ENCODE measurements at regions not wholly inside any gene's neighbourhood (a gene's known extent, or its start where the extent isn't known, plus 50 kb on each side); places are given as distances from the start of the nearest gene placed in this dataset.
A peak's percentile ranks its signal among the peaks of the same experiment; 100 is the strongest.

DNA sequence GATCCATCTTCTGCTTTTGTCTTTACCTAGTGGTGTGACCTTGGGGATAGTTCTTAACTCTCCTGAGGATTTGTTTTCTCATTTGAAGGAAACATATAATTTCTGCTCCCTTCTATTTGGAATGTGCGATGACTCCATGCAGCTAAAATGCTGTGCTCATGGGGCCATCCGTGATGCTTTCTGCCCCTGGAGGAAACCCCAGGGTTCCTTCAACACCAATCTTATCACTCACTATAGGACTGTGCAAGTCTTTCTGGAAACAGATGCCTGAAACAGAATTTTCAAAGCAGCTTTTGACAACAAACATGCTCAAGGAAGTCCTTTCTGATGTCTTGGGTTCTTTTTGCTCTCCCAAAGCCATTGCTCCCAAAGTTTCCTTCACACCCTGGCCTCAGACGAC, 128.8 kb upstream of the GGTLC1 start:
- Histone ChIP-seq H3K36me3 (no peaks in the 10 kb centered on the region), H3K4me1 (no peaks in the 10 kb centered on the region), H3K9me3 (no peaks in the 10 kb centered on the region), H3K27ac (no peak overlapping the region), H3K4me3 (no peak overlapping the region), H3K27me3 (no peaks in the 10 kb centered on the region)
- intact Hi-C loops (cut with DNase I), result no loop called here
- ATAC-seq, result no peak
- no peak for DNase-seq
- no peak for TF ChIP-seq CTCF (IDR thresholded peaks at IDR 0.05)

DNA sequence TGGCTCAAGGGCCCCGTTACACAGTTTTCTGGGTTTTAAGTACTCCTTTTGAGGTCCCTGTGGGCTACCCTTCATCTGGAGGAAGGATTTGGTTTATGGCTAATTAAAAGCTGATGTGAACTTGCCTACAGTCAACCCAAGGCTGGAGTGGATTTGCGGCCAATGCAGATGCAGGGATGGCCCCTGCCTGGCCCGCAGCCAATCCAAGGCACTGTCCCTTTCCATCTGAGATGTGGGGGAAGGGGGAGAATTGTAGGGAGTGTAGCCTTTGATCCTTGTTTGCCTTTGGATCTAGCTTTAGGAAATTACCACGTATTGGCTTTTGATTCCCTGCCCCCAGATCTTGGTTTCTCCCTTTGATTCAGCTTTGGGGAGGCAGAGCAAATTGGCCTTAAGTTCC, 128.0 kb upstream of the GGTLC1 start:
- H3K4me1 ChIP-seq, result no peaks in the 10 kb centered on the region
- no peak for ATAC-seq
- H3K9me3 ChIP-seq, result no peaks in the 10 kb centered on the region
- H3K27ac ChIP-seq, result no peak overlapping the region
- H3K4me3 ChIP-seq, result no peak overlapping the region
- DNase-seq, result no peak
- H3K27me3 ChIP-seq, result no peaks in the 10 kb centered on the region
- intact Hi-C loops (cut with DNase I), result no loop called here
- H3K36me3 ChIP-seq, result no peaks in the 10 kb centered on the region
- TF ChIP-seq CTCF (IDR thresholded peaks at IDR 0.05), result no peak

GRCh38 chr20:24112360-24112759, 123.8 kb upstream of the GGTLC1 start:
- no peak overlapping the region for H3K27ac ChIP-seq
- H3K4me3 ChIP-seq, result no peak overlapping the region
- no peaks in the 10 kb centered on the region for H3K9me3 ChIP-seq
- no peaks in the 10 kb centered on the region for H3K27me3 ChIP-seq
- no peak for ATAC-seq
- no peaks in the 10 kb centered on the region for H3K36me3 ChIP-seq
- no peaks in the 10 kb centered on the region for H3K4me1 ChIP-seq
- no peak for TF ChIP-seq CTCF (IDR thresholded peaks at IDR 0.05)
- DNase-seq, result no peak
- intact Hi-C loops (cut with DNase I), result no loop called here

GRCh38 chr20:24111858-24112257, 123.3 kb upstream of the GGTLC1 start:
- ATAC-seq, result no peak
- DNase-seq, result no peak
- no peak overlapping the region for H3K27ac ChIP-seq
- H3K4me1 ChIP-seq, result no peaks in the 10 kb centered on the region
- H3K4me3 ChIP-seq, result no peak overlapping the region
- no peaks in the 10 kb centered on the region for H3K27me3 ChIP-seq
- intact Hi-C loops (cut with DNase I), result no loop called here
- no peaks in the 10 kb centered on the region for H3K36me3 ChIP-seq
- no peaks in the 10 kb centered on the region for H3K9me3 ChIP-seq
- no peak for TF ChIP-seq CTCF (IDR thresholded peaks at IDR 0.05)

GRCh38 chr20:24109537-24109936, 121.0 kb upstream of the GGTLC1 start:
- H3K36me3 ChIP-seq, result no peaks in the 10 kb centered on the region
- no peaks in the 10 kb centered on the region for H3K27me3 ChIP-seq
- DNase-seq (no peak), ATAC-seq (no peak)
- H3K9me3 ChIP-seq, result no peaks in the 10 kb centered on the region
- intact Hi-C loops (cut with DNase I), result no loop called here
- no peak overlapping the region for H3K27ac ChIP-seq
- no peaks in the 10 kb centered on the region for H3K4me1 ChIP-seq
- TF ChIP-seq CTCF (IDR thresholded peaks at IDR 0.05), result no peak
- no peak overlapping the region for H3K4me3 ChIP-seq

DNA sequence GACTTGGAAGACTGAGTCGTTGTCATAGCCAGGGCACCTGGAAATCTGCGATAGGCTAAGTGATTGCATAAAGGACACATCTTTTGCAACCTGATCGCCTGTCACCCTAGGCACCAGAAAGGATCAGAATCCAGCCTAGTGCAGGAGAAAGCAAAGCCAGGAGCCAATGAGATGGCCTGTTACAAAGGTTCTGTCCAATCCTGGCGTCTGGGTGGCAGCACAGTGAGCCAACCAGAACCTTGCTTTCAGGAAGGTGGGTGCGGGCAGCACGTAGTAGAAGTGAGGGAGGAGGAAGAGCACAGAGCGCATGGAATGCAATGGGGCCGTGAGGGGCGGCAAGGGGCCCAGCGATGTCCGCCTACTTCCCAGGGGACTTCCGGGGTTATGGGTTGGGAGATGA, 120.4 kb upstream of the GGTLC1 start:
- TF ChIP-seq CTCF (IDR thresholded peaks at IDR 0.05), result no peak
- Histone ChIP-seq H3K4me3 (no peak overlapping the region), H3K36me3 (no peaks in the 10 kb centered on the region), H3K4me1 (no peaks in the 10 kb centered on the region), H3K27me3 (no peaks in the 10 kb centered on the region), H3K9me3 (no peaks in the 10 kb centered on the region), H3K27ac (no peak overlapping the region)
- DNase-seq (no peak), ATAC-seq (peak; percentile 13)
- intact Hi-C loops (cut with DNase I), result no loop called here
